ENCODE measurements at regions not wholly inside any gene's neighbourhood (a gene's known extent, or its start where the extent isn't known, plus 50 kb on each side); places are given as distances from the start of the nearest gene placed in this dataset.
A peak's percentile ranks its signal among the peaks of the same experiment; 100 is the strongest.

DNA sequence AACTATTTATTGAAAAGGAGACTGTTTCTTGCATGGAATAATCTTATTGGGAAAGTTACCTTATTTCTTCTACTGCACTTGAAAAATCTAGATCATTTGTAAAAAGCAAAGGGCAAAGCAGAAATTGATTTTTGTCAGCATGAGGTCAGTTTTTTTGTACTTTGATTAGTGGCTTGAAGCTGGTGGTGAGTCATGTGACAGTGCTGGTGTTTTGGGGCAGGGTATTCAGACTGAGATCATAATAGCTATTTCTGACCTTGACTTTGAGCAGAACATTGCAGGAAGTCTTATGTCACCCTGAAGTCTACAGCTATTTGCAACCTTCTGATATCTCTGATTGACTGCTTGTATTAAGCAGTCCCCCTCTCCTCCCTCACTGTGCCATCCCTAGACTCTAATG is 66.3 kb upstream of the SORCS3 start:
- no peak for DNase-seq (ENCODE audit: low read depth in 4 of 4, low spot score in 3 of 4)

DNA sequence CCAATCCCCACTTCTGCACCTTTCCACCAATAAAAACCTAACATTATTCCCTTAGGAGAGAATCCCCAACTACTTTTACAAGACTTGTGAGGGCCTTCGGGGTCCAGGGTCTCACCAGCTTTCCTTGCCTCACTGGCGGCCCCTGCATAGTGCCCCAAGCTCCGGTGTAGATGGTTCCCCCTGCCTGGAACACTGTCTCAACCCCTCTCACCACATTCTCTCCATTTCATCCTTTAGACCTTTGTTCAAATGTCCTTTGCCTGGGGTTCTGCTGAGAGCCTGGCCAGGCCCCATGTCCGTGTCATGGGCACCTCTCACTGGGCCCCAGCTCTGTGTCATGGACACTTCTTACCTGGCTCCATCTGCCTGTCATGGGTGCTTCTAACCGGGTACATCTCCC is 64.5 kb upstream of the SORCS3 start:
- no peak for DNase-seq (ENCODE audit: low read depth in 4 of 4, low spot score in 3 of 4)

DNA sequence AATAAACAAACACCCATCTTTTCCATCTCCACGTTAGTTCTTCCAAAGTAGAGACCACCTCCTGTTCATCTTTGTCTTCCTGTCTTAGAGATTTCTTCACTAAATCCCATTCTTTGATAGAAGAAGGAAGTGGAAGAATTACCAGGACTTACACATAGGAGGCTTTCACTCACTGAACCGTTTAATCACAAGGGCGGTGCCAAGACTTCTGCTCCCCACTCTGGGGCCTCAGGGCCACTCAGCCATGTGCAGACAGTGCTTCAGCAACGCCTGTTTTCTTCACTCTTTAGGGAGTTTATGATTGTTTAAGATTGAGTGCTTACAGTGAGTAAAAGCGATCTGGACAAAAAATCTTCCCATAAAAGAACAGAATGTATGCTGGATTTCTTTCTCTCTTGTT is 63.9 kb upstream of the SORCS3 start:
- DNase-seq (ENCODE audit: low read depth in 4 of 4, low spot score in 3 of 4), result no peak

DNA sequence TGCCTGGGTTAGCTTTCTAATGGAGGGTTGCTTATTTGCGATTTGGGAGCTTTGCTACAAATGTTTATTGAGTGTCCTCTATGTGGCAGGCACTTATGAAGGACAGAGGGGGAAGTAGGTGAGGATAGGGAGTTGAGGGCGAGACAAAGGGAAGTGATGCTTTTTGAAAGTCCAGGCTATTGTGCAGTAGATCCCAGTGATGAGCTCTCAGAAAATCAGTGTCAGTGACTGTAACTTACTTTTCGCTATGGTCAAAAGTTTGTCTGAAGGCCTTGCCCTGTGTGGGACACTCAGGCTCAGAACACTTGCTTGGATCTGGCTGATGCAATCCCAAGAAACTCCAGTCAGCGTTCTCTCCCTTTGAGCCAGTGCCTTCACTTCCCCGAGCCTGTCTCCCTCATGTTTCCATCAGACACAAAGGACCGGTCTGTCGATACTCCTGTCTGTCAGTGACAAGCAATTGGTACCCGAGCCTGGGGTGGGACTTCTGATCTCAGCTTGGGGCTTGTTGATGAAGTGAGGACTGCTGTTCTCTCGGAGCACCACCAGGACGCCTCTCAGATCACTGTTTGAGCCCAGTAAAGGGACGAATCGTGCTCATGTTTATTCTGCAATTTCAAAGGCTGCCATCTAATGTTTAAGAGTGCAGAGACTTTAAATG is 63.1 kb upstream of the SORCS3 start:
- DNase-seq (ENCODE audit: low read depth in 4 of 4, low spot score in 3 of 4), result no peak

DNA sequence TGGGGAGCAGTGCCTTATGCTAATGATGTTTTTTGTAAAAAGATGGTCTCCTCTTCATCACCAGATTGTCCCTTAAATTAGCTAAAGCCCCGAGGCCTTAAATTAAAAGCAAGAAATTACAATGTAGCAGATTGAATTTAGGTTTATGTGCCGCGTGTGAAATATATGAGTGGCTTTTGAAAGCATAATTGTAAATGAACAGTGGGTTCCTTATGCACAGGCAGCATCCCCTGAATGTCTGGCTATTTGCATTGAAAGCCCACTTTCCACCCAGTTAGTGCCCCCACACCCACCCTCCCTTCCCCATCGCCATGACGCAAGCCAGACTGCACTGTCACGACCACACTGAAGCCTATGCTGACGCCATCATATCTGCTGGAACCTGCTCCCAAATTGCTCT is 62.4 kb upstream of the SORCS3 start:
- no peak for DNase-seq (ENCODE audit: low read depth in 4 of 4, low spot score in 3 of 4)

DNA sequence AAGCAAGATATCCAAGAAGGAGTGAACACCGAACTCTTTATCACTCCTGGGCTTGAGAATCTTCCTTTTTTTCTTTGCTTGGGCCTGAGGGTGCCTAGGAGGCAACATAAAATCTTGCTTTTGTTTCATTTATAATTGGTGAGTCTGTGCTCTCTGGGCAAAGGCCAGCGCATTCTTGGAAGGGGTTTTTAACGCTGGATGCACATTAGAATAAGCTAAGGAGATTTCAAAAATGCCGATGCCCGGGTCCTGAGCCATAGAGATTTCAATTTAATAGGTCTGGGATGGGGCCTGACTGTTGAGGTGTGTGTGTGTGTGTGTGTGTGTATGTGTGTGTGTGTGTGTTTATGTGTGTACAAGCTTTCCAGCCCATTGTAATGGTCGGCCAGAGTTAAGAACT is 62.0 kb upstream of the SORCS3 start:
- no peak for DNase-seq (ENCODE audit: low read depth in 4 of 4, low spot score in 3 of 4)

DNA sequence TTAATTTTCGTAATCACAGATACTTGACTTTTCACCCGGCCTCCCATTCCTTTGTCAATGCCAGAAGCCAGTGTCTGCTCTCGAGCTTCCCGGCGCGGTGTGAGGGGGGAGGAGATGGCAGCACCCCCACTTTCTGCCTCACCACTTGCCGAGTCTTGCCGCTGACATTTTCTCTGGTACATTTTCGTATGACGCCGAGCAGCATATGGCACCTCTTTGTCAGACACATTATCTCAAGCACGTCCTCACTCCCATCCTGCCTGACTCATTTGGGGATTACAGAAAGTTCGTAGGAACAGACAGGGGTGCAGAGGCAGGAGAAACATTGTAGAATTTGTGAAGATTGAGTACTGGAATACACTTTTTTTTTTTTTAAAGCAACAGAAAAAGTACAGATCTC is 60.8 kb upstream of the SORCS3 start:
- no peak for DNase-seq (ENCODE audit: low read depth in 4 of 4, low spot score in 3 of 4)

DNA sequence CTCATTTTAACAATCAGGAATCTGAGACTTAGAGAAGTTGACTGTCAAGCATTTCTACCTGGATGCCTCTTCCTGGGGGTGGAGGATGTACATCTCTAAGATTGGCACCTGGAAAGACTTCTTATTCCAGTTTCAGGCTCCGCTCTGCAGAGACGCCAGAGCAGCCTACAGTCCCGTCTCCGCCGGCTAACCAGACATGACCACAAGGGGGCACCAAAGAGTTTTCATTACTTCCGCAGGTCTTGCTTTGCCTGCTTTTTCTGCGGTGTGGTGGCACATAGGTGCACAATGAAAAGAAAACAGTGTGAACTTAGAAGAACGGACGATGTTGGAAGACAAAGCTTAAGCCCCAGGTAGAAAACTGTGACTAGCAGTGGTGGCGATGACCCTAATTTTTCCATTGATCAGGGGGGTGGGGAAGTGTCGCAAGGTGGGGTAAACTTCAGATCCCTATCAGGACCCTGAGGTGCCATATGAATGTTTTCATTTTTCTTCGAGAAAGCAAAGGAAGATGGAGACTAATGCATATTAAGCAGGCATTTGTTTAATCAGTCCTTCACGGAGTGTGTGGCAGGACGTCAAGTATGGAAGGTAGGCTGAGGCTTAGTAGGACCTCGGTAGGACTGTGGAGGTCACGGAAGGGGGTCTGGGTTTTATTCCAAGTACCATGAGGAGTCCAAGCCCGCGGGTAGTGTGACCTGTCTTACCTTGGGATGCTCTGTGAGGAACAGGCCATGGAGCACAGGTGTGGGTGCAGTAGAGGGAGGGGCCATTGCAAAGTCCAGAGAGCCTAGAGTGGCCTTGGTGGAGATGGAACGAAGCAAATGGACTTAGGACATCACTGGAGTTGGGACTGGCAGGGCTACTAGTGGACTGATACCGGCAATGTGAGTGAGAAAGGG is 60.1 kb upstream of the SORCS3 start:
- DNase-seq (ENCODE audit: low read depth in 4 of 4, low spot score in 3 of 4), result peak; percentile 59 to 79 (median 66)

DNA sequence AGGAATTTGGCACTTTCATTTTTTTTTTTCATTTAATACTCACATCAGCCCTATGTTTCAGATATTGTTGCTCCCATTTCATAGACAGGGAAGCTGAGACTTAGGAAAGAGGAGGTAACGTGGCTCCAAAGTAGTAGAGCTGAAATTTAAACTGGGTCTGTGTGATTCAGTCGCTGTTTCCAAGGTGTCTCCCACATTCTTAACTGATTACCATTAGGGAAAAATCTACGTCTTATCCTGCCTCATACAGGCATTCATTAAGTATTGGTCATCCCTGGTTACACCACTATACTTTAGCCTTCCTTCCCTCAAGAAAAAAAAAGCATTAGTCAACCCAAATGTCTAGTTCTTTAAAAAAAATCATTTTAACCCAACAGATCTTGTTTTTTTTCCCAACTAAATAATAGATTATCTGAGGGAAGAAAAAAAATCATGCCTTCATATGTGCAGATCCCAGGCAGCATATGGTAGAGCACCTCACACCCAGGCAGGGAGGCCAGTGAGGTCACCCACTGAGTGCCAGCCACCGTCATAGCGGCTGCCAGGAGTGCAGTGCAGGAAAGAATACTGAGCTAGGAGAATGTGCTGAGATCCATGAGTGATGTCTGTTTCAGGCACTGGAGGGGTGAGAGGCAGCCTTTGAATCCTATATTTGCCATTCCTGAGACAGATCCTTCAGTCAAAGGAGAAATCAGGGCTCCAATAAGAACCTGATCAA is 59.0 kb upstream of the SORCS3 start:
- DNase-seq (ENCODE audit: low read depth in 4 of 4, low spot score in 3 of 4), result no peak

DNA sequence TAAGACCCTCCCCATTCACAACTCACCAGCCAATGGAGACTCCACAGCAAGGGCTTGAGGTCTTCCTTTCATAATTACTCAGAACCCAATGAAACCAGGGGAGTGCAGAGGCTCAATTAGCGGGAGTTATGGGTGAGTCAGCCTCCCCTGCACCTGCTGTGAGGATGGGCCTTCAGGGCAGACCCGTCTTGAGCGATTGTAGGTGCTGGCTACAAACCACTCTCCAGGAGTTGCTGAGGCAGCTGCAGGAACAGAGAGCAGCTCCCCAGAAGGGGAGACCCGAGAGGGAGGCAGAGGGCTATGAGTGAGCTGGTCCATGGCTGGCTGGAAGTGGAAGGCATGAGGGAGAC is 58.5 kb upstream of the SORCS3 start:
- no peak for DNase-seq (ENCODE audit: low read depth in 4 of 4, low spot score in 3 of 4)

DNA sequence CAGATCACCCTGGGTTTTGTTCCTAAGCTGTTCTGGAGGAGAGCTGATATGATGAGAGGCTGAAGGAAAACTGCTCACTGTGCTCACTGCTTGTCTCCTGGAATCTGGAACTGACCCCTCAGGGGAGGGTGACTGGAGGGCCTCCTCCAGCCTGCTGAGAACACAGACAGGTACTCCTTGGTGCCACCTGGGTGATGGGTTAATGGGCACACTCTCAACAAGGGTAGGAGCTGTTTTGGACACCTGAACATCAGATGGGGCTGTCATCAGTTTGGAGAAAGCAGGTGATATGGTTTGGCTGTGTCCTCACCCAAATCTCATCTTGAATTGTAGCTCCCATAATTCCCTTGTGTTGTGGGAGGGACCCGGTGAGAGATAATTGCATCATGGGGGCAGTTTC is 58.1 kb upstream of the SORCS3 start:
- no peak for DNase-seq (ENCODE audit: low read depth in 4 of 4, low spot score in 3 of 4)

DNA sequence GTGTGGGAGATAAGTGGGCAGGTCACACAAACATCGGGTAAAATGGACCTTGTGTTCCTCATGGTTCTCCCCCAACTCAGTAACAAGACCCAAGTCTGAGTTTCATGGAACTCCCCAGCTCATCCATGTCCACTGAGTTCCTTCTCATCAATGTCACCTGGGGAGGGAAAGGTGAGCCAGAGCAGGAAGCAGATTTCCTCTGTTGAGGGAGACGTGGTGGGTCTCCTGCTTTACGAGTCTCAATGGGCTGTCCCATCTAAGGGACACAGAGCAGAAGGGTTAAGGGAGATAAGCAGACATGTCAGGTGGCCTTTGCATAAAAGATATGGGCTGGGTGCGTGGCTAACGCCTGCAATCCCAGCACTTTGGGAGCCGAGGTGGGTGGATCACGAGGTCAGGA is 56.5 kb upstream of the SORCS3 start:
- DNase-seq (ENCODE audit: low read depth in 4 of 4, low spot score in 3 of 4), result no peak

DNA sequence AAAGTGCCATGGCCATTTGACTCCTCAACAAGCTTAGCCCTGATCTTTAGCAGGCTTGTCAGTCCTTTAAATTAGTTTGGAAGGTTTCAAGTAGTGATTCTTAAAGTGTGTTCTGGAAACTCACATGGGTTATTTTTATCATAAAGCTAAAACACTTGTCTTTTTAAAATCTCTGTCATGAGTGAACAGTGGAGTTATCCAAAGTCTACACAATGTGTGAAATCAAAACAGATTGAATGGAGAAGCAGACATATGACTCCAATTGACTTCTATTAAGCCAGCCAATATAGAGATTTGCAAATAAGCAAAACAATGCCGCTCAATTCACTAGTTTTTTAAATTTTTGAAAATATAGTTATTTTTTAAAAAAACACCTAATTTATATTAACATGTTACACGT is 53.3 kb upstream of the SORCS3 start:
- DNase-seq (ENCODE audit: low read depth in 4 of 4, low spot score in 3 of 4), result no peak

DNA sequence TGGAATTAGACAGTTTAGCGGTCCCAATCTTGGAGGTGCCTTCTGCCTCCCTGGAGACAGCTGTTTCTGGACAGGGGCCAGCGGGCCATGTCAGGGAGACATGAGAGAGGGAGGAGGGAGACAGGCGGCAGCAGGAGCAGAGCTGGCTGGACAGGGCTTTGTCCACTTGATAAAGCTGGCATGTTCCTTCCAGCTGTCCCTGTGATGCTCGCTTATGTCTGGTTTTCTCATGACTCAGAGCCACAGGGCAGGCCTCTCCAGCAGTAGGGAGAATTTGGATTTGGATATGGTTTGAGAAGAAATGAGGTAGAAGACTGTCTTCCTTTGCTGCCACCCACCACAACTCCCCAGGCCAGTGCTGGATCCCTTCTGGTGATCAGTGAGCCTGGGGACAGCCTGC is 51.7 kb upstream of the SORCS3 start:
- DNase-seq (ENCODE audit: low read depth in 4 of 4, low spot score in 3 of 4), result no peak

DNA sequence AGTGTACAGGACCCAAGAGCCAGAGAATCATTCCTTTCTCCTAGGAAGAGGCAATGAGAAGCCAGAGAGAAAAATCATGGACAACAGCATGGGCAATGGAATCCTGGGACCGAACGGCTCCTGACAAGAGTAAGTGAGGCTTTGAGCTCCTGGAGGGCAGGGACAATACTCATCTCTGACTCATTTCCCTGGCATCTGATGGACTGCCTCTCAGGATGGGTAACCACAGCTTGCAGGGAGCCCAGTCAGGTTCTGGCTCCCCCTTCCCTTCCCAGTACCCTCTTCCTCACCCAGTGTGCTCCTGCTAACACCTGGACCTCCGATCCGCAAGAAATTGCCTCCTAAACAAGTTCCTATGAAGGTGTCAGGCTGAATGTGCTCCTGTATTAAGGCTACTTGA is 51.2 kb upstream of the SORCS3 start:
- DNase-seq (ENCODE audit: low read depth in 4 of 4, low spot score in 3 of 4), result no peak

Measured in right renal pelvis (tissue), 4 donors.